Lower lobe of right lung (tissue), 2 donors: ENCODE measurements at regions not wholly inside any gene's neighbourhood (a gene's known extent, or its start where the extent isn't known, plus 50 kb on each side); places are given as distances from the start of the nearest gene placed in this dataset.

Source experiments
- ATAC-seq, 2 donors: fragments of 200-7000 bp; cut with Tn5 transposase; one replicate each; pipeline ENCODE4 v1.9.1; 2020 to 2022; ENCODE audit warnings: mild to moderate bottlenecking in 2 of 2, moderate library complexity in 2 of 2
- DNase-seq: peaks from one replicate; pipeline ENCODE4 v3.0.0-alpha.2; 2020
- H3K27ac ChIP-seq: fragments of 200-600 bp; one replicate; pipeline ENCODE4 v1.8.0; 2022
- H3K27me3 ChIP-seq: fragments of 200-600 bp; one replicate; pipeline ENCODE4 v1.8.0; 2022; ENCODE audit warnings: low read depth
- H3K36me3 ChIP-seq: fragments of 200-600 bp; one replicate; pipeline ENCODE4 v1.8.0; 2022; ENCODE audit warnings: mild to moderate bottlenecking
- H3K4me1 ChIP-seq: fragments of 200-600 bp; one replicate; pipeline ENCODE4 v1.8.0; 2022
- H3K4me3 ChIP-seq: fragments of 200-600 bp; one replicate; pipeline ENCODE4 v1.8.0; 2022; ENCODE audit warnings: mild to moderate bottlenecking
- H3K9me3 ChIP-seq: fragments of 200-600 bp; one replicate; pipeline ENCODE4 v1.8.0; 2022
- intact Hi-C: fragments of 100-400 bp; cut with DNase I; formaldehyde crosslinking; loops from one replicate; pipeline ENCODE4 v1.11.0; 2022
- TF ChIP-seq, protein P1 (sequence below): fragments of 200-600 bp; IDR thresholded peaks from one replicate; pipeline ENCODE4 v1.8.0; 2022; ENCODE audit warnings: antibody characterized with exemption, mild to moderate bottlenecking
- donor health status: DM: no; HTN: yes; CAD: no; lungs with severe emphysema.

GRCh38 chr11:92707173-92707619, 262.3 kb upstream of the MTNR1B start:
- TF ChIP-seq, protein P1, sequence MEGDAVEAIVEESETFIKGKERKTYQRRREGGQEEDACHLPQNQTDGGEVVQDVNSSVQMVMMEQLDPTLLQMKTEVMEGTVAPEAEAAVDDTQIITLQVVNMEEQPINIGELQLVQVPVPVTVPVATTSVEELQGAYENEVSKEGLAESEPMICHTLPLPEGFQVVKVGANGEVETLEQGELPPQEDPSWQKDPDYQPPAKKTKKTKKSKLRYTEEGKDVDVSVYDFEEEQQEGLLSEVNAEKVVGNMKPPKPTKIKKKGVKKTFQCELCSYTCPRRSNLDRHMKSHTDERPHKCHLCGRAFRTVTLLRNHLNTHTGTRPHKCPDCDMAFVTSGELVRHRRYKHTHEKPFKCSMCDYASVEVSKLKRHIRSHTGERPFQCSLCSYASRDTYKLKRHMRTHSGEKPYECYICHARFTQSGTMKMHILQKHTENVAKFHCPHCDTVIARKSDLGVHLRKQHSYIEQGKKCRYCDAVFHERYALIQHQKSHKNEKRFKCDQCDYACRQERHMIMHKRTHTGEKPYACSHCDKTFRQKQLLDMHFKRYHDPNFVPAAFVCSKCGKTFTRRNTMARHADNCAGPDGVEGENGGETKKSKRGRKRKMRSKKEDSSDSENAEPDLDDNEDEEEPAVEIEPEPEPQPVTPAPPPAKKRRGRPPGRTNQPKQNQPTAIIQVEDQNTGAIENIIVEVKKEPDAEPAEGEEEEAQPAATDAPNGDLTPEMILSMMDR = no peak
- intact Hi-C loops = no loop called here
- H3K9me3 ChIP-seq = no peaks in the 10 kb centered on the region
- H3K36me3 ChIP-seq = no peaks in the 10 kb centered on the region
- no peak overlapping the region for H3K4me3 ChIP-seq
- no peak overlapping the region for H3K27ac ChIP-seq
- peak in 1 of 2 donors; percentile 52 for ATAC-seq
- no peak for DNase-seq
- no peaks in the 10 kb centered on the region for H3K4me1 ChIP-seq
- H3K27me3 ChIP-seq = no peaks in the 10 kb centered on the region

DNA sequence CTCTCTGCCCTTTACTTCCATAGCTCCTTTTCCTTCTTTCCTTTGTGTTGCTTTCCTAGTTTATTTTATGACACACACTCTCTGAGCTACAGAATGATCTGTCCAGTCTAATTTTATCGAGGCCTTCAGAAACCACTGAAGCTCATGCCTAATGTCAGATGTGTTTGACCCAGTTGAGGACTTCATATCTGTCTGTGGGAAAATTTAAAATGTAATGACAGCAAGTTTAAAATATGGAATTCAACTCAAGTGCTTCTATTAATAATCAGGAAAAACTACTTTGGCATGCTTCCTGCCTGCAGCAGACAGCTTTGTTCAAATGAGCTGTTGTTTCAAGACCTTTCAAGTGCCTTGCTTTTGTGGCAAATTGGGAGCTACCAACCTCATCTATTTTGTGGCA, 261.8 kb upstream of the MTNR1B start:
- Histone ChIP-seq H3K36me3 (no peaks in the 10 kb centered on the region), H3K9me3 (no peaks in the 10 kb centered on the region), H3K4me1 (no peaks in the 10 kb centered on the region), H3K27me3 (no peaks in the 10 kb centered on the region), H3K27ac (no peak overlapping the region), H3K4me3 (no peak overlapping the region)
- intact Hi-C loops = no loop called here
- ATAC-seq (no peak), DNase-seq (no peak)
- TF ChIP-seq, protein P1 = no peak

GRCh38 chr11:92709329-92709728, 260.1 kb upstream of the MTNR1B start:
- no peaks in the 10 kb centered on the region for H3K4me1 ChIP-seq
- intact Hi-C loops = no loop called here

DNA sequence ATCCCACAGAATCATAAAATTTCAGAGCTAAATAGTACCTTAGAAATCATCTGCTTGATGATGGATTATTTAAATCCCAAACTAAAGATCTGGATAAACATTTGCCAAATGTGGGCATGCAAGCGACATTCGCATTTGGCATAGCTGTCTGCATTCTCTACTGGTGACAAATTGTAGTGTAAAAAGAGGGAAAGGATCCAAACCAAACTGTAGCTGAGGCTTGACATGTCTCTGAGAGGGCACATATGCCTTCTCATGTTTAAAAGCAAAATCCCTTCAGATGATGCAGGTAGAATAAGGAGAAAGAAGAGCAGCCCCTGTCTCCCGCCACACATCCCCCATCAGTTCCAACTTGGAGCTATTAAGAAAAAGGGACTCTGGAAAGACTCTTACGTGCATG, 257.5 kb upstream of the MTNR1B start:
- Histone ChIP-seq H3K4me3 (no peak overlapping the region), H3K9me3 (no peaks in the 10 kb centered on the region), H3K27ac (no peak overlapping the region), H3K4me1 (no peaks in the 10 kb centered on the region), H3K36me3 (no peaks in the 10 kb centered on the region), H3K27me3 (no peaks in the 10 kb centered on the region)
- DNase-seq = no peak
- intact Hi-C loops = no loop called here
- TF ChIP-seq, protein P1 = no peak
- ATAC-seq = no peak

More at GRCh38 chr11:92709329-92709728, 260.1 kb upstream of the MTNR1B start:
- H3K27ac ChIP-seq = no peak overlapping the region
- ATAC-seq (no peak), DNase-seq (no peak)
- H3K9me3 ChIP-seq = no peaks in the 10 kb centered on the region
- H3K4me3 ChIP-seq = no peak overlapping the region
- TF ChIP-seq, protein P1 = no peak
- no peaks in the 10 kb centered on the region for H3K36me3 ChIP-seq
- H3K27me3 ChIP-seq = no peaks in the 10 kb centered on the region

DNA sequence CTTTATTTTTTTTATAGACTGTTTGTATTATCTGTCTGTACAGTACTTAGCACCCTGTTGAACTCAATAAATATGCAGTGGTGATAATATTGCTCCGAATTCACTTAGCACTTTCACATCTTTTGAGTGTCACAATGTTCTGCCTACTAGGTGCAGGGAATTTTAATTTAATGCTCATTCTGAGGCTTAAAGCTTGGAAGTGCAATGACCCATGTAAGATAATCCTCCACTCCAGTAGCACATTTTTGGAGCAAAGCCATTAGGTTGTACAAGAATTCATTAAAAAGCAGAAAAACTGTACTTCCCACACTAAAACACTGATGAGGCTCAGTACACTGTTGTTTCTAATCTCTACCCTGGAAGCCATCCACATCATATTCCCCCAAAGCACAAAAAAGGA, 255.3 kb upstream of the MTNR1B start:
- ATAC-seq (no peak), DNase-seq (no peak)
- no peak overlapping the region for H3K4me3 ChIP-seq
- H3K27ac ChIP-seq = no peak overlapping the region
- no peaks in the 10 kb centered on the region for H3K36me3 ChIP-seq
- intact Hi-C loops = no loop called here
- no peaks in the 10 kb centered on the region for H3K27me3 ChIP-seq
- H3K9me3 ChIP-seq = no peaks in the 10 kb centered on the region
- TF ChIP-seq, protein P1 = no peak
- H3K4me1 ChIP-seq = no peaks in the 10 kb centered on the region

DNA sequence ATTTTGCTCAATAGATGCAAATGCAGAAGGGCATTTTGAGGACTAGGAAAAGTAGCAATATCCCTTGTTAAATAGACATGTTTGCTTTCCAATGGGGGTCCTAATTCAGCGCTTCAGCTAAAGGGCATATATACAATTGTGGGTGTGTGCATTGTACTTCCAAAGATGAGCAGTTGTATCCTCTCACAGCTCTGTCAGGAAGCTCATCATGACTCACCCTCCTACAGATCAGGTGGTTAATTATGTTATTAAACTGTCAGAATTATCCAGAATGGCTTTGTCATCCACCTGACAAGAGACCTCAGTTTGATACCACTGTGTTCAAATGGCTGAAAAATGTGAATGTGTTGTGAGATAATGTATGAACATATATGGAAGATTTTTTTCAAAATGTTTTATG, 252.2 kb upstream of the MTNR1B start:
- no peaks in the 10 kb centered on the region for H3K27me3 ChIP-seq
- no peaks in the 10 kb centered on the region for H3K9me3 ChIP-seq
- no peak for DNase-seq
- H3K36me3 ChIP-seq = no peaks in the 10 kb centered on the region
- H3K4me3 ChIP-seq = no peak overlapping the region
- TF ChIP-seq, protein P1 = no peak
- ATAC-seq = no peak
- H3K4me1 ChIP-seq = no peaks in the 10 kb centered on the region
- H3K27ac ChIP-seq = no peak overlapping the region
- intact Hi-C loops = no loop called here
